Left ventricle myocardium inferior (tissue), 1 donor: ENCODE measurements at regions not wholly inside any gene's neighbourhood (a gene's known extent, or its start where the extent isn't known, plus 50 kb on each side); places are given as distances from the start of the nearest gene placed in this dataset.

Source experiments
- DNase-seq: peaks from one replicate; pipeline ENCODE4 v3.0.0-alpha.2; 2020
- H3K27ac ChIP-seq: fragments of 200-600 bp; replicated peaks from 2 replicates; pipeline ENCODE4 v1.8.0; 2021
- H3K27me3 ChIP-seq: fragments of 200-600 bp; 2 replicates; pipeline ENCODE4 v1.8.0; 2021; ENCODE audit warnings: low read depth
- H3K36me3 ChIP-seq: fragments of 200-600 bp; 2 replicates; pipeline ENCODE4 v1.8.0; 2021
- H3K4me1 ChIP-seq: fragments of 200-600 bp; 2 replicates; pipeline ENCODE4 v1.8.0; 2021
- H3K4me3 ChIP-seq: fragments of 200-600 bp; 2 replicates; pipeline ENCODE4 v1.8.0; 2021; ENCODE audit warnings: mild to moderate bottlenecking, moderate library complexity
- H3K9me3 ChIP-seq: fragments of 200-600 bp; replicated peaks from 2 replicates; pipeline ENCODE4 v1.8.0; 2021
- CTCF ChIP-seq: fragments of 200-600 bp; IDR thresholded peaks from 2 replicates; pipeline ENCODE4 v1.8.0; 2021; ENCODE audit warnings: antibody characterized with exemption, mild to moderate bottlenecking, borderline replicate concordance
- intact Hi-C: fragments of 100-400 bp; cut with micrococcal nuclease; formaldehyde crosslinking; loops from one replicate; pipeline ENCODE4 v1.11.0; 2022
- donor health status: DM: no; HTN: yes; CAD: no; lungs with severe emphysema.

GRCh38 chr2:144825331-144826020 lies 305.6 kb upstream of the ZEB2 start:
- Histone ChIP-seq H3K27me3 (no peaks in the 10 kb centered on the region), H3K27ac (no peak overlapping the region), H3K36me3 (no peaks in the 10 kb centered on the region), H3K4me3 (no peak overlapping the region), H3K9me3 (peaks cover 26% of the 10 kb centered on the region), H3K4me1 (no peaks in the 10 kb centered on the region)
- DNase-seq = no peak
- TF ChIP-seq CTCF = no peak
- intact Hi-C loops = no loop called here

- Histone ChIP-seq H3K36me3 (no peaks in the 10 kb centered on the region), H3K9me3 (peaks cover 32% of the 10 kb centered on the region), H3K27ac (no peak overlapping the region), H3K4me3 (no peak overlapping the region), H3K4me1 (no peaks in the 10 kb centered on the region), H3K27me3 (no peaks in the 10 kb centered on the region)
- TF ChIP-seq CTCF = no peak
- no peak for DNase-seq
- intact Hi-C loops = no loop called here
These were observed 304.6 kb upstream of the ZEB2 start for GRCh38 chr2:144824306-144825080.

GRCh38 chr2:144822966-144823365 lies 303.0 kb upstream of the ZEB2 start:
- H3K36me3 ChIP-seq = no peaks in the 10 kb centered on the region
- TF ChIP-seq CTCF = no peak
- intact Hi-C loops = no loop called here
- DNase-seq = no peak
- H3K4me3 ChIP-seq = no peak overlapping the region
- no peaks in the 10 kb centered on the region for H3K4me1 ChIP-seq
- no peak overlapping the region for H3K27ac ChIP-seq
- H3K9me3 ChIP-seq = peaks cover 32% of the 10 kb centered on the region
- no peaks in the 10 kb centered on the region for H3K27me3 ChIP-seq

- no peak for DNase-seq
- no peak for TF ChIP-seq CTCF
- H3K4me1 ChIP-seq = no peaks in the 10 kb centered on the region
- H3K27ac ChIP-seq = no peak overlapping the region
- H3K27me3 ChIP-seq = no peaks in the 10 kb centered on the region
- intact Hi-C loops = no loop called here
- H3K9me3 ChIP-seq = no peaks in the 10 kb centered on the region
- no peaks in the 10 kb centered on the region for H3K36me3 ChIP-seq
- no peak overlapping the region for H3K4me3 ChIP-seq
These were observed 292.4 kb upstream of the ZEB2 start for GRCh38 chr2:144812288-144812687.

GRCh38 chr2:144801766-144802165 lies 281.8 kb upstream of the ZEB2 start:
- no peaks in the 10 kb centered on the region for H3K27me3 ChIP-seq
- no peak overlapping the region for H3K27ac ChIP-seq
- no peaks in the 10 kb centered on the region for H3K4me1 ChIP-seq
- no peak for TF ChIP-seq CTCF
- no peaks in the 10 kb centered on the region for H3K9me3 ChIP-seq
- intact Hi-C loops = no loop called here
- DNase-seq = no peak
- no peaks in the 10 kb centered on the region for H3K36me3 ChIP-seq
- no peak overlapping the region for H3K4me3 ChIP-seq
